NCI-H510A treated with DMSO at 0.1 percent for 48 hours (cell line): ENCODE measurements at regions not wholly inside any gene's neighbourhood (a gene's known extent, or its start where the extent isn't known, plus 50 kb on each side); places are given as distances from the start of the nearest gene placed in this dataset.
"Not testable (repeated sequence)": the region's sequence is repeated elsewhere in the genome, so short reads cannot be mapped to it uniquely, and the experiment has no call there.

Experiments used
- DNase-seq: peaks from one replicate; lab custom pipeline; 2025; lab: John Stamatoyannopoulos, UW

GRCh38 chr5:58357121-58357520 lies 102.8 kb downstream of the PLK2 start:
- no peak for DNase-seq

GRCh38 chr5:58356662-58357061 lies 103.2 kb downstream of the PLK2 start:
- no peak for DNase-seq

GRCh38 chr5:58354827-58355226 lies 105.1 kb downstream of the PLK2 start:
- DNase-seq: no peak

- DNase-seq: no peak
Observed at GRCh38 chr5:58353992-58354391, 105.9 kb downstream of the PLK2 start.

GRCh38 chr5:58351190-58351589 lies 108.7 kb downstream of the PLK2 start:
- DNase-seq: no peak

GRCh38 chr5:58348996-58349728 lies 110.7 kb downstream of the PLK2 start:
- no peak for DNase-seq

GRCh38 chr5:58346041-58346440 lies 113.8 kb downstream of the PLK2 start:
- DNase-seq: no peak

GRCh38 chr5:58341476-58341875 lies 118.4 kb downstream of the PLK2 start:
- DNase-seq: no peak

GRCh38 chr5:58335518-58335917 lies 124.4 kb downstream of the PLK2 start:
- no peak for DNase-seq

- DNase-seq: no peak
Observed at GRCh38 chr5:58334035-58334434, 125.9 kb downstream of the PLK2 start.

- DNase-seq: no peak
Observed at GRCh38 chr5:58330781-58331180, 129.1 kb downstream of the PLK2 start.

- DNase-seq: no peak
Observed at GRCh38 chr5:58327289-58327688, 132.6 kb downstream of the PLK2 start.

- no peak for DNase-seq
Observed at GRCh38 chr5:58326022-58326421, 133.9 kb downstream of the PLK2 start.

- DNase-seq: no peak
Observed at GRCh38 chr5:58322453-58322852, 137.4 kb downstream of the PLK2 start.

GRCh38 chr5:58318468-58318867 lies 141.4 kb downstream of the PLK2 start:
- no peak for DNase-seq

- no peak for DNase-seq
Observed at GRCh38 chr5:58317808-58318207, 142.1 kb downstream of the PLK2 start.

GRCh38 chr5:58317009-58317408 lies 142.9 kb downstream of the PLK2 start:
- no peak for DNase-seq

- no peak for DNase-seq
Observed at GRCh38 chr5:58315794-58316193, 144.1 kb downstream of the PLK2 start.

- no peak for DNase-seq
Observed at GRCh38 chr5:58314356-58315210, 145.3 kb downstream of the PLK2 start.

GRCh38 chr5:58312299-58312698 lies 147.6 kb downstream of the PLK2 start:
- DNase-seq: no peak

- no peak for DNase-seq
Observed at GRCh38 chr5:58311526-58311925, 148.4 kb downstream of the PLK2 start.

- not testable (repeated sequence) for DNase-seq
Observed at GRCh38 chr5:58308384-58308783, 151.5 kb downstream of the PLK2 start.

GRCh38 chr5:58300346-58300895 lies 159.5 kb downstream of the PLK2 start:
- no peak for DNase-seq
